Caco-2 (cell line): ENCODE measurements at regions not wholly inside any gene's neighbourhood (a gene's known extent, or its start where the extent isn't known, plus 50 kb on each side); places are given as distances from the start of the nearest gene placed in this dataset.
"Not testable (repeated sequence)": the region's sequence is repeated elsewhere in the genome, so short reads cannot be mapped to it uniquely, and the experiment has no call there.

Experiments used
- BruUV-seq: library from RNA; stranded (reverse); fragments of 400-500 nt; replicated peaks from 2 replicates; lab custom pipeline; 2021; lab: Mats Ljungman, UMichigan
- CTCF ChIA-PET: fragments of 300-600 bp; sonication (Branson Sonifier 250); formaldehyde crosslinking; loops from one replicate; lab custom pipeline; 2022; ENCODE audit warnings: antibody characterized with exemption; lab: Charles Lee
- POLR2A ChIA-PET: fragments of 300-600 bp; sonication (Branson Sonifier 250); formaldehyde crosslinking; loops from one replicate; lab custom pipeline; 2022; ENCODE audit warnings: antibody characterized with exemption; lab: Charles Lee
- DNase-seq, 2 experiments: peaks; one replicate each; pipeline versions ENCODE4 v3.0.0 to v3.0.0-alpha.2; 2020 to 2022
- H3K27me3 ChIP-seq: replicated peaks from 2 replicates; pipeline ENCODE4 v1.6.0; 2011; ENCODE audit warnings: low read length; ENCODE audit not compliant: control insufficient read depth, insufficient read depth
- H3K36me3 ChIP-seq: 2 replicates; pipeline ENCODE4 v1.5.1; 2011; ENCODE audit warnings: low read length; ENCODE audit not compliant: control insufficient read depth, insufficient read depth
- H3K4me1 ChIP-seq: fragments of 250-450 bp; sonication (Bioruptor Pico); 2 replicates; pipeline ENCODE4 v1.5.1; 2020; ENCODE audit warnings: mild to moderate bottlenecking
- H3K4me3 ChIP-seq: 2 replicates; pipeline ENCODE4 v1.5.1; 2011; ENCODE audit warnings: low read depth, mild to moderate bottlenecking, control low read depth, low read length
- H3K9me3 ChIP-seq: fragments of 250-450 bp; sonication (Bioruptor Pico); 2 replicates; pipeline ENCODE4 v1.5.1; 2020; ENCODE audit warnings: mild to moderate bottlenecking, moderate library complexity
- H3K27ac Mint-ChIP-seq: one replicate; pipeline ENCODE4 v1.8.0; 2022; ENCODE audit warnings: mixed read lengths; ENCODE audit not compliant: unreplicated experiment
- H3K27me3 Mint-ChIP-seq: one replicate; pipeline ENCODE4 v1.8.0; 2022; ENCODE audit warnings: mixed read lengths; ENCODE audit not compliant: insufficient read depth, unreplicated experiment
- H3K36me3 Mint-ChIP-seq: one replicate; pipeline ENCODE4 v1.8.0; 2022; ENCODE audit warnings: mild to moderate bottlenecking, mixed read lengths; ENCODE audit not compliant: insufficient read depth, unreplicated experiment
- H3K4me1 Mint-ChIP-seq: one replicate; pipeline ENCODE4 v1.8.0; 2022; ENCODE audit warnings: low read depth, mixed read lengths; ENCODE audit not compliant: unreplicated experiment
- H3K4me3 Mint-ChIP-seq: one replicate; pipeline ENCODE4 v1.8.0; 2022; ENCODE audit warnings: mild to moderate bottlenecking, moderate library complexity, mixed read lengths; ENCODE audit not compliant: unreplicated experiment
- H3K9me3 Mint-ChIP-seq: one replicate; pipeline ENCODE4 v1.8.0; 2022; ENCODE audit warnings: mixed read lengths; ENCODE audit not compliant: unreplicated experiment
- intact Hi-C: fragments of 100-400 bp; cut with micrococcal nuclease; formaldehyde crosslinking; loops from one replicate; pipeline ENCODE4 v1.10.0; 2022; ENCODE audit not compliant: unreplicated experiment
- TF ChIP-seq, protein P1 (sequence below), 2 experiments: fragments of 200-600 bp in 1 of 2; IDR thresholded peaks; 1 replicate in 1 of 2; 2 replicates in 1 of 2; pipeline versions ENCODE4 v1.5.1 to v1.8.0; 2011 to 2022; ENCODE audit warnings: antibody characterized with exemption in 1 of 2, control low read depth in 1 of 2, inconsistent platforms in 1 of 2, low read depth in 1 of 2, low read length in 1 of 2, mild to moderate bottlenecking in 1 of 2, moderate library complexity in 1 of 2; ENCODE audit not compliant: insufficient read depth in 1 of 2, severe bottlenecking in 1 of 2, unreplicated experiment in 1 of 2

GRCh38 chrX:28379103-28379502, 208.1 kb upstream of the IL1RAPL1 start:
- H3K36me3 Mint-ChIP-seq: no peaks in the 10 kb centered on the region
- H3K4me3 ChIP-seq: no peak overlapping the region
- no peak for DNase-seq
- intact Hi-C loops: no loop called here
- no peak overlapping the region for H3K4me3 Mint-ChIP-seq
- no peaks in the 10 kb centered on the region for H3K27me3 ChIP-seq
- ChIA-PET POLR2A (no interaction called here), CTCF (no interaction called here)
- TF ChIP-seq, protein P1, sequence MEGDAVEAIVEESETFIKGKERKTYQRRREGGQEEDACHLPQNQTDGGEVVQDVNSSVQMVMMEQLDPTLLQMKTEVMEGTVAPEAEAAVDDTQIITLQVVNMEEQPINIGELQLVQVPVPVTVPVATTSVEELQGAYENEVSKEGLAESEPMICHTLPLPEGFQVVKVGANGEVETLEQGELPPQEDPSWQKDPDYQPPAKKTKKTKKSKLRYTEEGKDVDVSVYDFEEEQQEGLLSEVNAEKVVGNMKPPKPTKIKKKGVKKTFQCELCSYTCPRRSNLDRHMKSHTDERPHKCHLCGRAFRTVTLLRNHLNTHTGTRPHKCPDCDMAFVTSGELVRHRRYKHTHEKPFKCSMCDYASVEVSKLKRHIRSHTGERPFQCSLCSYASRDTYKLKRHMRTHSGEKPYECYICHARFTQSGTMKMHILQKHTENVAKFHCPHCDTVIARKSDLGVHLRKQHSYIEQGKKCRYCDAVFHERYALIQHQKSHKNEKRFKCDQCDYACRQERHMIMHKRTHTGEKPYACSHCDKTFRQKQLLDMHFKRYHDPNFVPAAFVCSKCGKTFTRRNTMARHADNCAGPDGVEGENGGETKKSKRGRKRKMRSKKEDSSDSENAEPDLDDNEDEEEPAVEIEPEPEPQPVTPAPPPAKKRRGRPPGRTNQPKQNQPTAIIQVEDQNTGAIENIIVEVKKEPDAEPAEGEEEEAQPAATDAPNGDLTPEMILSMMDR (IDR thresholded peaks at IDR 0.05; ENCODE audit: insufficient read depth in 1 of 2, low read depth in 1 of 2, low read length in 1 of 2, severe bottlenecking in 1 of 2, unreplicated experiment in 1 of 2): no peak
- H3K27me3 Mint-ChIP-seq: no peaks in the 10 kb centered on the region
- no peak overlapping the region for H3K27ac Mint-ChIP-seq
- H3K4me1 Mint-ChIP-seq: no peaks in the 10 kb centered on the region
- no peaks in the 10 kb centered on the region for H3K9me3 Mint-ChIP-seq
- no peaks in the 10 kb centered on the region for H3K9me3 ChIP-seq
- no peaks in the 10 kb centered on the region for H3K4me1 ChIP-seq
- H3K36me3 ChIP-seq: no peaks in the 10 kb centered on the region
- BruUV-seq: no TSS peak

DNA sequence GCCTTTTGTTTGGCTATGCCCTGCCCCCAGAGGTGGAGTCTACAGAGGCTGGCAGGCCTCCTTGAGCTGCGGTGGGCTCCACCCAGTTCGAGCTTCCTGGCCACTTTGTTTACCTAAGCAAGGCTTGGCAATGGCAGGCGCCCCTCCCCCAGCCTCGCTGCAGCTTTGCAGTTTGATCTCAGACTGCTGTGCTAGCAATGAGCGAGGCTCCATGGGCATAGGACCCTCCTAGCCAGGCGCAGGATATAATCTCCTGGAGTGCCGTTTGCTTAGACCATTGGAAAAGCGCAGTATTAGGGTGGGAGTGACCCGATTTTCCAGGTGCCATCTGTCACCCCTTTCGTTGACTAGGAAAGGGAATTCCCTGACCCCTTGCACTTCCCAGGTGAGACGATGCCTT, 219.6 kb upstream of the IL1RAPL1 start:
- BruUV-seq, H3K27ac Mint-ChIP-seq, CTCF ChIA-PET, H3K27me3 Mint-ChIP-seq, H3K4me1 ChIP-seq, H3K36me3 Mint-ChIP-seq, H3K9me3 Mint-ChIP-seq, intact Hi-C loops, POLR2A ChIA-PET, H3K4me3 ChIP-seq, H3K4me1 Mint-ChIP-seq, H3K4me3 Mint-ChIP-seq, H3K9me3 ChIP-seq, H3K36me3 ChIP-seq, DNase-seq, H3K27me3 ChIP-seq: not testable (repeated sequence)

DNA sequence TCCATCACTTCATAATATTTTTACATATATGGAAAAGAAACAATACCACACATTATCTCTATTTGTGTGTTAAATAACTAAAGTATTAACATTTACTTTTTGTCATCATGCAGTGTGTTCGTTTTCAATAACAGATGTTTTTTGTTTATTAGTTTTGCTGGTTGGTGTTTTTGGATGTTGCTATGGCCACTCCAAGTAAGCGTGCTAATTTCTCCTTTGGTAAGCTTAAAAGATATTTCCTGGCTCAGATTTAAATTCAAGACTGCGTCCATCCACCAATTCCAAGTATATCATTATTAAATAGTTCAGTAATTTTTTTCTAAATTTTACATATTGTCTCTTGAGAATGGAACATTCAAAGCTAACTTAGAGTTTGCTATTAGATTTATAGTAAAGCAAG, 235.4 kb upstream of the IL1RAPL1 start:
- H3K27me3 ChIP-seq: no peaks in the 10 kb centered on the region
- BruUV-seq: no TSS peak
- ChIA-PET POLR2A (no interaction called here), CTCF (no interaction called here)
- Mint-ChIP-seq H3K4me3 (no peak overlapping the region), H3K36me3 (no peaks in the 10 kb centered on the region), H3K4me1 (no peaks in the 10 kb centered on the region), H3K27ac (no peak overlapping the region), H3K9me3 (no peaks in the 10 kb centered on the region), H3K27me3 (no peaks in the 10 kb centered on the region)
- no peaks in the 10 kb centered on the region for H3K9me3 ChIP-seq
- DNase-seq: no peak
- H3K4me1 ChIP-seq: no peaks in the 10 kb centered on the region
- no peaks in the 10 kb centered on the region for H3K36me3 ChIP-seq
- H3K4me3 ChIP-seq: no peak overlapping the region
- intact Hi-C loops: no loop called here
- TF ChIP-seq, protein P1 (IDR thresholded peaks at IDR 0.05; ENCODE audit: insufficient read depth in 1 of 2, low read depth in 1 of 2, low read length in 1 of 2, severe bottlenecking in 1 of 2, unreplicated experiment in 1 of 2): no peak

- no peaks in the 10 kb centered on the region for H3K36me3 Mint-ChIP-seq
- no peak overlapping the region for H3K4me3 Mint-ChIP-seq
- no peaks in the 10 kb centered on the region for H3K4me1 ChIP-seq
- H3K27ac Mint-ChIP-seq: no peak overlapping the region
- H3K27me3 ChIP-seq: no peaks in the 10 kb centered on the region
- no TSS peak for BruUV-seq
- DNase-seq: no peak
- TF ChIP-seq, protein P1 (IDR thresholded peaks at IDR 0.05; ENCODE audit: insufficient read depth in 1 of 2, low read depth in 1 of 2, low read length in 1 of 2, severe bottlenecking in 1 of 2, unreplicated experiment in 1 of 2): no peak
- intact Hi-C loops: no loop called here
- CTCF ChIA-PET: no interaction called here
- no peaks in the 10 kb centered on the region for H3K9me3 Mint-ChIP-seq
- H3K36me3 ChIP-seq: no peaks in the 10 kb centered on the region
- no peaks in the 10 kb centered on the region for H3K27me3 Mint-ChIP-seq
- no peak overlapping the region for H3K4me3 ChIP-seq
- POLR2A ChIA-PET: no interaction called here
- H3K9me3 ChIP-seq: no peaks in the 10 kb centered on the region
- H3K4me1 Mint-ChIP-seq: no peaks in the 10 kb centered on the region
Measured at GRCh38 chrX:28349888-28350287, 237.4 kb upstream of the IL1RAPL1 start.
